ENCODE measurements at regions not wholly inside any gene's neighbourhood (a gene's known extent, or its start where the extent isn't known, plus 50 kb on each side); places are given as distances from the start of the nearest gene placed in this dataset.

DNA sequence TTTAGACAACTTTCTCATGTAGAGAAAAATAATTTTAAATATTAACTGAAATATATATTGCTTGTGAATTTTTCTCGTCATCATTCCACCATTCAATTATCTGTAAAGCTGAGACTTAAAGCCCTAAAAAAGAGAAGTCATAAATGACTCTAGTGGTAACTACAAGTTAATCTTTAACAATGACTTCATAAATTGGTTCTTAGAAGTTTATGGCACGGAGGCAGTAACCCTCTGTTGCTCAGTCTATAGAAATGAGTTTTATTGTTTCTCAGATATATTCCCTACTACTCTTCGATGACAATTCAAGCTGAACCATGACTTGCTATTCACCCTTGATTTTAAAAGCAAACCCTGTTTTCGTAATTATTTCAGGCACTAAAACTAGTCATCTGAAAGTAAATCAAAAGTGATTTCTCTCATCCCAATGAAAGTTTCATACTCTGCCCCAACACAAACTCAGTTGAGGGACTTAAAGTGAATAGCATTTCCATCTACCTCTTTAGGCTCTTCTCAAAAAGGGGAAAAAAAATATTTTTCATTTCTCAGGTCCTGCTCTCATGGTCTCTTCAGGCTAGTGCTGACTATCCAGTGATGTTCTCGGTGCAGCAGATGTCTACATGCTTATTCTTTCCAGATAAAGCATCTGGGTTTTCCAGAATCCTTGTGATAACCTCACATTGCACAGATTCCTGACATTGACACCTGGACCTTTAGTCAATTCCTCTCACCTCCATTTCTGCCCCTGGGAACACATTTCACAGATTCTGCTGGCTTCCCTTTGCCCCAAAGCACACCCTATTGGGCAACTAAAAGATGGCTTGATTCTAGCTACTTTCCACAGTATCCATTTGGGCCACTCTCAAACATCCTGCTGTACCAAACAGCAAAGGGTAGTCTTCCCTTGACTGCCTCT is 207.8 kb upstream of the LRATD1 start:
- DNase-seq (ENCODE audit: low read depth) = no peak

DNA sequence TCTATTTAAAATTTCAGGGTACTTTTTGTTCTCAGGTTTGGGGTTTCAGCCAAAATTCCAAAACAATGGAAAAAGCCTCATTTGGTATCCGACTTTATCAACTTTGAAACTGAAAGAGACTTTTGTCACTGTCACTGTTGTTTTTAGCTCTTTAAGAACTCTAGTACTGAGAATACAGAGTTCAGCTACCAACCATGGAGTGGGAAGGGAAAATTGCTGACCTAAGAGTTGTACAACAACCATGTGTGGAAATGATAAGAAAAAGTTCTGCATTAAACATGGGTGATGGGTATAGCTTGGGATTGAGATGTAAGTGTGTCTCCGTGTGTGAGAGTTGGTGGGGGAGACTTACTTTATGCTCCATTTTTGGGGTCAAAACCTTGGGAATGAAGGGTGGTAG is 206.6 kb upstream of the LRATD1 start:
- no peak for DNase-seq (ENCODE audit: low read depth)

GRCh38 chr2:14428056-14428455 is 204.5 kb upstream of the LRATD1 start:
- peak; percentile 33 for DNase-seq (ENCODE audit: low read depth)

GRCh38 chr2:14433946-14434495 is 198.5 kb upstream of the LRATD1 start:
- DNase-seq (ENCODE audit: low read depth) = no peak

- DNase-seq (ENCODE audit: low read depth) = no peak
These were observed 186.8 kb upstream of the LRATD1 start for GRCh38 chr2:14445670-14446069.

DNA sequence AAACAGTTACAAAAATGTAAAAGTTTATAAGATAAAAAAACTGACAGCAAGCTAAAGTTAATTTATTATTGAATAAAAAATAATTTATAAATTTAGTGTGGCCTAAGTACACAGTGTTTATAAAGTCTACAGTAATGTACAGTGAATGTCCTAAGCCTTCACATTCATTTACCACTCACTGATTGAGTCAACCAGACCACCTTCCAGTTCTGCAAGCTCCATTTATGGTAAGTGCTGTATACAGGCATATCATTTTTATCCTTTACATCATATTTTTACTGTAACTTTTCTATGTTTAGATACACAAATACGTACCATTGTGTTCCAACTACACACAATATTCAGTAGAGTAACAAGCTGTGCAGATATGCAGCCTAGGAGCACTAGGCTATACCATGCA is 184.2 kb upstream of the LRATD1 start:
- no peak for DNase-seq (ENCODE audit: low read depth)

GRCh38 chr2:14451312-14451711 is 181.2 kb upstream of the LRATD1 start:
- no peak for DNase-seq (ENCODE audit: low read depth)

DNA sequence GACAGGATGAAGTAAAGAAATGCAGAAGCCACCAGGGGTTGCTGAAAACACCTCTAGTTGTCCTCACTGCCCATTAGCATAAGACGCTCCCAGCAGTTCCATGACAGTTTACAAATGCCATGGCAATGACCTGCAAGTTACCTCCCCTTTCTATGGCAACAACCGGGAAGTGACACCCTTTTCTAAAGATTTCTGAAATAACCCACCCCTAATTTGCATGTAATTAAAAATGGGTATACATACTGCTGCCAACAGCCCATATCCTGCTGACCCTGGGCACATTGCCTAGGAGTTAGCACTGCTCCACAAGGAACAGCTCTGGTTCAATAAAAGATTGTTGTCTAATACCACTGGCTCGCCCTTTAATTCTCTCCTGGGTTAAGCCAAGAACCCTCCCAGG is 178.3 kb upstream of the LRATD1 start:
- no peak for DNase-seq (ENCODE audit: low read depth)

DNA sequence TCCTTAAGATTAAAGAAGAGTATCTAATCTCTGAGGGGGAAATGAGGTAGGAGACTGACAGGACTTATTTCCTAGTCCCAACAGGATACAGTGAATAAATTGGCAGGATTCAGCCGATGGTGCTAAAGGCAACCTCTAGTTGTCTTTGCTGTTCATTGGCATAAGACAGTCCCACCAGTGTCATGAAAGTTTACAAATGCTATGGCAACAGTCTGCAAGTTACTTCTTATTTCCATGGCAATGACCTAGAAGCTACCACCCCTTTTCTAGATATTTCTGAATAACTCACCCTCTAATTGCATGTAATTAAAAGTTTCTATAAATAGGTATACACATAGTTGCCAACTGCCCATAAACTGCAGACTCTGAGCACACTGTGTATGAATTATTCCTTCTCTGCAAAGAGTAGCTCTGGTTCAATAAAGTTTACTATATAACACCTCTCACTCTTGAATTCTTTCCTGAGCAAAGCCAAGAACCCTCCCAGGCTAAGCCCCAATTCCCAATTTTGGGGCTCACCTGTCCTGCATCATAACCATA is 172.7 kb upstream of the LRATD1 start:
- DNase-seq (ENCODE audit: low read depth) = no peak

- DNase-seq (ENCODE audit: low read depth) = no peak
These were observed 156.5 kb upstream of the LRATD1 start for GRCh38 chr2:14475994-14476393.

GRCh38 chr2:14479486-14479885 is 153.0 kb upstream of the LRATD1 start:
- no peak for DNase-seq (ENCODE audit: low read depth)

- DNase-seq (ENCODE audit: low read depth) = no peak
These were observed 152.4 kb upstream of the LRATD1 start for GRCh38 chr2:14480120-14480519.

DNA sequence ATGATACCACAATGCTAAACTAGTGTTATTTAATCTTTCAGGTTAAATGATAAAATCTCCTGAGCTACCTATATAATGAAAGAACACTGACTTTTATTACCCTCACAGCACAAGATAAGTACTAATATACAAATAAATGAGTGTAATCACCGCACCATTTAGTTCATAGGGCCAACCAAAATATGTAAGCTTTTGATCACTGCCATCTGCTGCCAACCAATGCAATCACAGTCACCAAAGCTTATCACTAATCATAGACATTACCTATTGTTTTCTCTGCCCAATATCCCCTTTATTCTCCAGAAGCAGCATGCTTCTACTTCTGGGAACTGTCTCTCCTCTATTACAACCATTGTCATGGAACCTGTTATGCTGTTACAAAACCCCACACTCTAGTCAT is 151.6 kb upstream of the LRATD1 start:
- DNase-seq (ENCODE audit: low read depth) = no peak

DNA sequence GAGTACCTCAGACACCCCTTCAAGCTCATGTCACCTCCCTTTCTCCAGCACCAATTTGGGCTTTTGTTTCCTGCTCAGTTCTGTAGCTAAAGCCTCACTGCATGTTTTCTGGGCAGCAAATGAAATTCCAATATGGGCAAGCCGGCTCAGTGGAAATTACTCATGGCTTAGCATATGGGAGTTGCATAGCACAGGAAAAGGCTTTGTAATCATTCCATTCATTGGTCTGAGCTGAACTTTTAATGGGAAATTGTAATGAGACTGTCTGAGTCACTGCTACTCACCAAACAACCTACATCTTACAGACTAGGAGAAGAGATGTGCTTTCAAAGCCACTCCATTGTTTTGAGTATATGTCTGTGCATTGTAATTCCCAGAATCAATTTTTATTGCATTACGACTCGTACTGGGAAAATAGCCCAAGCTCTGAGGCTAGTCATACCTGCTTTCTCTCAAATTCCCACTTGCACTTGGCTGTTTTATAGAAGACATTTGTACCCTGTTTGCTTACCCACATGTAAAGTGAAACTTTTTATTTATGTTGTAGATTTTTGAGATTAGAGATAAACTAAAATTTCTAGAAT is 139.5 kb upstream of the LRATD1 start:
- DNase-seq (ENCODE audit: low read depth) = peak; percentile 91

- DNase-seq (ENCODE audit: low read depth) = no peak
These were observed 137.8 kb upstream of the LRATD1 start for GRCh38 chr2:14494759-14495158.

- DNase-seq (ENCODE audit: low read depth) = no peak
These were observed 131.5 kb upstream of the LRATD1 start for GRCh38 chr2:14501061-14501460.

DNA sequence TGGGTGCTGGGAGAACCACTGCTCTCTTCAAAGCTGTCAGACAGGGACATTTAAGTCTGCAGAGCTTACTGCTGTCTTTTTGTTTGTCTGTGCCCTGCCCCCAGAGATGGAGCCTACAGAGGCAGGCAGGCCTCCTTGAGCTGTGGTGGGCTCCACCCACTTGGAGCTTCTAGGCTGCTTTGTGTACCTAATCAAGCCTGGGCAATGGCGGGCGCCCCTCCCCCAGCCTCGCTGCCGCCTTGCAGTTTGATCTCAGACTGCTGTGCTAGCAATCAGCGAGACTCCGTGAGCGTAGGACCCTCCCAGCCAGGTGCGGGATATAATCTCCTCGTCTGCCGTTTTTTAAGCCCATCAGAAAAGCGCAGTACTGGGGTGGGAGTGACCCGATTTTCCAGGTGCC is 125.6 kb upstream of the LRATD1 start:
- peak; percentile 26 for DNase-seq (ENCODE audit: low read depth)

- DNase-seq (ENCODE audit: low read depth) = no peak
These were observed 121.0 kb upstream of the LRATD1 start for GRCh38 chr2:14511541-14511940.

GRCh38 chr2:14513903-14514302 is 118.6 kb upstream of the LRATD1 start:
- peak; percentile 37 for DNase-seq (ENCODE audit: low read depth)

DNA sequence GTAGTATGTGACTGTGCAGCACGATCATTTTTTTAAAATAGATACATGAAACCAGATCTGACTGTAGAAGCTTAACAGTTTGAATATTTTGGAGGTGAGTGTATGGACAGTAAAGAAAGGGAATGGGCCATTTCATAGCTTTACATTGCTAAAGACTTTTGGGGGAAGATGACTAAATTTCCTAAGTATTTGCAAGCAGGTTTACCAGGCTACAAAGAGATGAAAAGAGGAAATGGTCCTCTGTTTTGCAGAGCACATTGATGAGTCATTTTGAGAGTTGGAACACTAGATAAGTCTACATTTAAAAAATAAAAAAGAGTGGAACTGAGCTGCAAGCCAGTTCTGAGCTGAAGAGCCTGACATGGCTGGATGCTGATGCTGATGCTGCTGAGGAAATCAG is 115.7 kb upstream of the LRATD1 start:
- DNase-seq (ENCODE audit: low read depth) = peak; percentile 96

- DNase-seq (ENCODE audit: low read depth) = no peak
These were observed 114.8 kb upstream of the LRATD1 start for GRCh38 chr2:14517731-14518130.

DNA sequence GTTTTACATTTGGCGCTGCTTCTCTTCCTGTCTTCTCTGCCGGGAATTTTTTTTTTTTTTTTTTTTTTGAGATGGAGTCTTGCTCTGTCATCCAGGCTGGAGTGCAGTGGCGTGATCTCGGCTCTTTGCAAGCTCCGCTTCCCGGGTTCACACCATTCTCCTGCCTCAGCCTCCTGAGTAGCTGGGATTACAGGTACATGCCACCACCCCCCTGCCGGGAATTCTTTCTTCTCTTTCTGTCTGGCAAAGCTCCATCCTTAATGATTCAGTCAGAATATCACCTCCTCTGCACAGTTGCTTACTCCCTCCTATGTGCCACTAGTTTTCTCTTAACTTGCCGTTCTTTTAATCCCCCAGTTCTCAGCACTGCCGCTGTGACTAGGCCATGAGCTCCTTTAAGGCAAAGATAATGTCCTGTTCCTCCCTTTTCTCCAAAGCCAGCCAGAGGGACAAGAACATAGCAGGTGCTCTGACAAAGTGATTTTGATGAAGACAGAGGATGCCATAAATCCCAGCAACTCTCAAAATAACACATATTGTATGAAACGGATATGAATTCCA is 112.1 kb upstream of the LRATD1 start:
- DNase-seq (ENCODE audit: low read depth) = no peak
